Neutrophil (primary cell): ENCODE measurements at regions not wholly inside any gene's neighbourhood (a gene's known extent, or its start where the extent isn't known, plus 50 kb on each side); places are given as distances from the start of the nearest gene placed in this dataset.

Source experiments
- H3K27ac ChIP-seq: fragments of 200-600 bp; sonication (generic); 2 replicates; pipeline ENCODE4 v1.5.1; 2016; ENCODE audit warnings: mild to moderate bottlenecking, moderate library complexity
- H3K27me3 ChIP-seq: fragments of 200-600 bp; sonication (generic); 2 replicates; pipeline ENCODE4 v1.6.0; 2016; ENCODE audit warnings: mild to moderate bottlenecking
- H3K36me3 ChIP-seq: fragments of 200-600 bp; sonication (generic); 2 replicates; pipeline ENCODE4 v1.5.1; 2017
- H3K4me1 ChIP-seq, 2 experiments: fragments of 200-600 bp in 1 of 2; sonication (generic) in 1 of 2; 1 replicate in 1 of 2; 2 replicates in 1 of 2; pipeline versions ENCODE4 v1.5.1 to v1.6.1; 2013 to 2016; ENCODE audit warnings: low read depth in 1 of 2, low read length in 1 of 2, mild to moderate bottlenecking in 1 of 2, moderate library complexity in 1 of 2; ENCODE audit not compliant: control insufficient read depth in 1 of 2, insufficient read depth in 1 of 2
- H3K4me3 ChIP-seq, 2 experiments: fragments of 200-600 bp in 1 of 2; sonication (generic) in 1 of 2; 1 replicate in 1 of 2; 2 replicates in 1 of 2; pipeline ENCODE4 v1.5.1; 2013 to 2016; ENCODE audit warnings: low read depth in 1 of 2, low read length in 1 of 2, mild to moderate bottlenecking in 1 of 2, moderate library complexity in 1 of 2
- H3K9me3 ChIP-seq: fragments of 200-600 bp; sonication (generic); 2 replicates; pipeline ENCODE4 v1.5.1; 2016
- CTCF ChIP-seq: fragments of 200-600 bp; sonication (generic); IDR thresholded peaks from 2 replicates; pipeline ENCODE4 v1.5.1; 2016; ENCODE audit warnings: antibody characterized with exemption

DNA sequence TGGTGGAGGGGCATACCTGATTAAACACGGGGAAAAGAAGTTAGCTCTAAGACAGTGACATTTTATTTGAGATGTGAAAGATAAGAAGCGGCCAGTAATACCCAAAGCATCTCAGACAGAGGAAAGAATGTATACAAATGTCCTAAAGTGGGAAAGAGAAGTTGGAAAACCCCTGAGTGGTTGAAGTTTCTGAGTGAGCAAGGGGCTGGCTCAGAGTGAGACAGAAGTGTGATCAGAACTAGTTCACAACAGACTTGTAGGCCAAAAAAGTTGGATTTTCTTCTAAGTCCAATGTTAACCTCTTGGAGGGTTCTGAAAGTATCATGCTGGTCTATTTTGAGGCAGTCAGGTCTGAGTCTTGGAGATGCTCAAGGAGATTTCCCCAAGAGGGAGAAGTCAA is 608.7 kb downstream of the SOX6 start:
- no peaks in the 10 kb centered on the region for H3K27me3 ChIP-seq

GRCh38 chr11:15748132-15748531 is 608.2 kb downstream of the SOX6 start:
- no peak overlapping the region for H3K4me3 ChIP-seq
- no peaks in the 10 kb centered on the region for H3K36me3 ChIP-seq
- H3K27me3 ChIP-seq = no peaks in the 10 kb centered on the region
- TF ChIP-seq CTCF = no peak
- H3K27ac ChIP-seq = no peak overlapping the region
- H3K4me1 ChIP-seq = no peaks in the 10 kb centered on the region
- H3K9me3 ChIP-seq = no peaks in the 10 kb centered on the region

More for the DNA sequence above, 608.7 kb downstream of the SOX6 start:
- no peak overlapping the region for H3K4me3 ChIP-seq
- no peaks in the 10 kb centered on the region for H3K9me3 ChIP-seq
- TF ChIP-seq CTCF = no peak
- H3K4me1 ChIP-seq = no peaks in the 10 kb centered on the region
- no peak overlapping the region for H3K27ac ChIP-seq
- H3K36me3 ChIP-seq = no peaks in the 10 kb centered on the region

DNA sequence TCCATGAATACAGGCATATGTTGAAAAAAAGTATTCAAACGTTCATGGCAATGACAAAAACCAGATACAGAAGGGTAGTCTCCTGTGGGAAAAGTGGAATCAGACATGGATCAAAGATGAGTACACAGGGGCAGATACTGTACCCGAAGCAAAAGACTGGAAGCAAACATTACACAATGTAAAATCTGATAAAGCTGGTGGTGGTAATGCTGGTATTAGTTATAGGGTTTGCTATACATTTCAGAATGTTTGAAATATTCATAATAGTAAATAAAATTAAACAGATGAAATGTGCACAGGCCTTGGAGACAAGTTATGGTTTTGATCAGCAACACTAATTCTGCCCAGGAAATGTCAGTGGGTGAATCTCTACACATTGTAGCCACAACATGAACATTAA is 607.6 kb downstream of the SOX6 start:
- TF ChIP-seq CTCF = no peak
- no peak overlapping the region for H3K27ac ChIP-seq

GRCh38 chr11:15750535-15751308 is 605.6 kb downstream of the SOX6 start:
- Histone ChIP-seq H3K9me3 (no peaks in the 10 kb centered on the region), H3K4me3 (no peak overlapping the region), H3K36me3 (no peaks in the 10 kb centered on the region), H3K27ac (no peak overlapping the region), H3K4me1 (no peaks in the 10 kb centered on the region), H3K27me3 (peaks cover 2% of the 10 kb centered on the region)
- no peak for TF ChIP-seq CTCF

More for the DNA sequence above, 607.6 kb downstream of the SOX6 start:
- H3K4me1 ChIP-seq = no peaks in the 10 kb centered on the region
- H3K9me3 ChIP-seq = no peaks in the 10 kb centered on the region
- H3K27me3 ChIP-seq = no peaks in the 10 kb centered on the region
- no peak overlapping the region for H3K4me3 ChIP-seq
- H3K36me3 ChIP-seq = no peaks in the 10 kb centered on the region

DNA sequence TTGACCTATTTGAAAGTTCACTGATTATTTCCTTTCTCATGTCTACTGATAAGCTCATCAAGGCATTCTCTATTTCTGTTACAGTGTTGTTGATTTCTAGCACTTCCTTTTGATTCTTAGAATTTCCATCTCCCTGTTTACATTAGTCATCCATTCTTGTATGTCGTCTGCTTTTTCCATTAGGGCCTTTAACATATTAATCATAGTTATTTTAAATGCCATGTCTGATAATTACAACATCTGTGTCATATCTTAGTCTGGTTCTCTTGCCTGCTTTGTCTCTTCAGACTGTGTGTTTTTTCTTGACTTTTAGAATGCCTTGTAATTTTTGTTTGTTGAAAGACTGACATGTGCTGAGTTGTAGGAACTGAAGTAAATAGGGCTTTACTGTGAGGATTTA is 602.1 kb downstream of the SOX6 start:
- Histone ChIP-seq H3K4me1 (no peaks in the 10 kb centered on the region), H3K4me3 (no peak overlapping the region), H3K27me3 (peaks cover 14% of the 10 kb centered on the region), H3K36me3 (no peaks in the 10 kb centered on the region), H3K27ac (no peak overlapping the region), H3K9me3 (no peaks in the 10 kb centered on the region)
- no peak for TF ChIP-seq CTCF
